ENCODE measurements at regions not wholly inside any gene's neighbourhood (a gene's known extent, or its start where the extent isn't known, plus 50 kb on each side); places are given as distances from the start of the nearest gene placed in this dataset.

GRCh38 chr3:161576311-161576710, 79.7 kb downstream of the OTOL1 start:
- no peak for TF ChIP-seq CTCF (IDR thresholded peaks at IDR 0.05; ENCODE audit: insufficient read depth, low read depth, low read length)
- no peak overlapping the region for H3K4me3 ChIP-seq (ENCODE audit: low read depth, low read length)
- no peak for DNase-seq (ENCODE audit: low read depth)

- H3K4me3 ChIP-seq (ENCODE audit: low read depth, low read length): no peak overlapping the region
- TF ChIP-seq CTCF (IDR thresholded peaks at IDR 0.05; ENCODE audit: insufficient read depth, low read depth, low read length): no peak
- DNase-seq (ENCODE audit: low read depth): no peak
Measured at GRCh38 chr3:161576714-161577510, 80.3 kb downstream of the OTOL1 start.

- DNase-seq (ENCODE audit: low read depth): no peak
- H3K4me3 ChIP-seq (ENCODE audit: low read depth, low read length): no peak overlapping the region
- no peak for TF ChIP-seq CTCF (IDR thresholded peaks at IDR 0.05; ENCODE audit: insufficient read depth, low read depth, low read length)
Measured at GRCh38 chr3:161577662-161578061, 81.1 kb downstream of the OTOL1 start.

GRCh38 chr3:161579395-161580126, 83.0 kb downstream of the OTOL1 start:
- no peak overlapping the region for H3K4me3 ChIP-seq (ENCODE audit: low read depth, low read length)
- TF ChIP-seq CTCF (IDR thresholded peaks at IDR 0.05; ENCODE audit: insufficient read depth, low read depth, low read length): no peak
- DNase-seq (ENCODE audit: low read depth): no peak

- no peak for DNase-seq (ENCODE audit: low read depth)
- no peak for TF ChIP-seq CTCF (IDR thresholded peaks at IDR 0.05; ENCODE audit: insufficient read depth, low read depth, low read length)
- no peak overlapping the region for H3K4me3 ChIP-seq (ENCODE audit: low read depth, low read length)
Measured at GRCh38 chr3:161585922-161586321, 89.3 kb downstream of the OTOL1 start.

GRCh38 chr3:161586556-161587235, 90.1 kb downstream of the OTOL1 start:
- no peak for TF ChIP-seq CTCF (IDR thresholded peaks at IDR 0.05; ENCODE audit: insufficient read depth, low read depth, low read length)
- no peak overlapping the region for H3K4me3 ChIP-seq (ENCODE audit: low read depth, low read length)
- no peak for DNase-seq (ENCODE audit: low read depth)
